ENCODE measurements at regions not wholly inside any gene's neighbourhood (a gene's known extent, or its start where the extent isn't known, plus 50 kb on each side); places are given as distances from the start of the nearest gene placed in this dataset.

- no peak overlapping the region for H3K4me3 ChIP-seq
- DNase-seq, result no peak
- no peaks in the 10 kb centered on the region for H3K9me3 ChIP-seq
- TF ChIP-seq POLR2A (IDR thresholded peaks at IDR 0.05) (no peak), CTCF (IDR thresholded peaks at IDR 0.05 in 4 of 5, conservative IDR thresholded peaks at IDR 0.05 in 1 of 5) (no peak)
- no peaks in the 10 kb centered on the region for H3K4me1 ChIP-seq
- no peaks in the 10 kb centered on the region for H3K27me3 ChIP-seq
- no peak for ATAC-seq
- intact Hi-C loops (cut with DNase I; ENCODE audit: low total_unique reads) (no loop called here), in situ Hi-C loops (cut with MboI; ENCODE audit: low sequenced_read_pairs in 4 of 4) (no loop called here)
- H3K27ac ChIP-seq, result no peak overlapping the region
- no peaks in the 10 kb centered on the region for H3K36me3 ChIP-seq
Measured at GRCh38 chr2:62338111-62338510, 142.2 kb downstream of the B3GNT2 start.

DNA sequence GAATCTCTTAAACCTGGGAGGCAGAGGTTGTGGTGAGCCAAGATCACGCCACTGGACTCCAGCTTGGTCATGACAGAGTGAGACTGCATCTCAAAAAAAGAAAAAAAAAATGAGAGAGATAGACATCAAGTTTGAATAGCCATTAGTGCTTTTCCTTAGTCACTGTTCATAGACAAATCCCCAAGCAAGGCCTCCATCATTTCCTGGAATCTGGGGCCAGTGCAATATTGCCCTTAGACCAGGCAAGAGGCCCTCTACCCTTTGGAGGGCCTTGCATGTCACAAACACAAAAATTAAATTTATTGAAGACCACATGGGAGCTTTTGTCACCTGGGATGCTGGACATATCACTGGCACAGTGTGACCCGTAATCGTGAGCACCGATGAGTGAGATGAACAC is 141.5 kb downstream of the B3GNT2 start:
- no peaks in the 10 kb centered on the region for H3K36me3 ChIP-seq
- in situ Hi-C loops (cut with MboI; ENCODE audit: low sequenced_read_pairs in 4 of 4) (no loop called here), intact Hi-C loops (cut with DNase I; ENCODE audit: low total_unique reads) (no loop called here)
- TF ChIP-seq CTCF (IDR thresholded peaks at IDR 0.05 in 4 of 5, conservative IDR thresholded peaks at IDR 0.05 in 1 of 5), result no peak
- TF ChIP-seq POLR2A (IDR thresholded peaks at IDR 0.05), result no peak
- no peak overlapping the region for H3K4me3 ChIP-seq
- no peak overlapping the region for H3K27ac ChIP-seq
- no peaks in the 10 kb centered on the region for H3K27me3 ChIP-seq
- ATAC-seq, result no peak
- H3K4me1 ChIP-seq, result no peaks in the 10 kb centered on the region
- no peaks in the 10 kb centered on the region for H3K9me3 ChIP-seq
- no peak for DNase-seq

DNA sequence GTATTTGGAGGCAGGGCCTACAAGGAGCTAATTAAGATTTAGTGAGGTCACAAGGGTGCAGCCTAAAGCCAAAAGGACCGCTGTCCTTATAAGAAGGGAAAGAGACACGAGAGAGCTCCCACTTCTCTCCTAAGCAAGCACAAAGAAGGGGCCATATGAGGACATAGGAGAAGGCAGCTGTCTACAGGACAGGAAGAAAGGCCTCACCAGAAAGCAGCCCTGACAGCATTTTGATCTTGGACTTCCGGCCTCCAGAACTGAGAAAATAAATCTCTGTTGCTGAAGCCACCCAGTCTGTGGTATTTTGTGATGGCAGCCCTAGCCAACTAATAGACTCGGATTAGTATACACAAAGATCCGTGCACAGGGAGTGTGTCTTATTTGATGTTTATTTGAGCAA is 139.7 kb downstream of the B3GNT2 start:
- ATAC-seq (no peak), DNase-seq (no peak)
- in situ Hi-C loops (cut with MboI; ENCODE audit: low sequenced_read_pairs in 4 of 4), result no loop called here
- no peaks in the 10 kb centered on the region for H3K4me1 ChIP-seq
- no peaks in the 10 kb centered on the region for H3K27me3 ChIP-seq
- H3K9me3 ChIP-seq, result no peaks in the 10 kb centered on the region
- no peak overlapping the region for H3K4me3 ChIP-seq
- TF ChIP-seq POLR2A (IDR thresholded peaks at IDR 0.05) (no peak), CTCF (IDR thresholded peaks at IDR 0.05 in 4 of 5, conservative IDR thresholded peaks at IDR 0.05 in 1 of 5) (no peak)
- no peak overlapping the region for H3K27ac ChIP-seq
- no peaks in the 10 kb centered on the region for H3K36me3 ChIP-seq
- intact Hi-C loops (cut with DNase I; ENCODE audit: low total_unique reads), result no loop called here

DNA sequence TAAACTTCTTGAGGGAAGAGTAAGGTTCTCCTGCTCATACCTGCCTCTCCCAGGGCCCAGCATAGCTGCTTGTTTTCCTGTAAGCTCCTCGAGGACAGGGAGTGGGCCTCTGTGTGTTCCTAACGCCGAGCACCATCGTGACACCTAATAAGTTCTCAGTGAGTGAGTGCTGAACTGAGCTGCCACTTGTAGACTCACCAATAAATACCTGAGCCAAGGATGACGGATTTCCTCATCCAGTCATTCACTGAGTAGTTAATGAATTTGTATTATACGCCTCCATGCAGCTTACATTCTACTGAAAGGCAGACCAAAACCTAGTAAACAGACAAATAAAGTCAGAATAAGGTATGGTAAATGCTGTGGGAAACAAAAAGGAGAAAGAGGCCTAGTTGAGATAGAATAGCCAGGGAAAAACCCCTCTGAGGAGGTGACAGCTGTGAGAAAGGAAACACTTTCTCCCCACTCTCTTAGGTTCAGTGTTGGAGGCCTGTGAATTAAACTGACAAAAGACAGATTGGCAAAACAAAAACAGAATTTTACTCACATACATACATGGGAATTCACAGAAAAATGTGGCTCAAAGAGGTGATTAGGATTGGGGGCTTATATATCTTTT is 138.6 kb downstream of the B3GNT2 start:
- H3K27ac ChIP-seq, result no peak overlapping the region
- no peaks in the 10 kb centered on the region for H3K27me3 ChIP-seq
- H3K4me3 ChIP-seq, result no peak overlapping the region
- no peaks in the 10 kb centered on the region for H3K9me3 ChIP-seq
- in situ Hi-C loops (cut with MboI; ENCODE audit: low sequenced_read_pairs in 4 of 4) (no loop called here), intact Hi-C loops (cut with DNase I; ENCODE audit: low total_unique reads) (no loop called here)
- H3K4me1 ChIP-seq, result no peaks in the 10 kb centered on the region
- H3K36me3 ChIP-seq, result no peaks in the 10 kb centered on the region
- ATAC-seq, result no peak
- no peak for DNase-seq
- TF ChIP-seq CTCF (IDR thresholded peaks at IDR 0.05 in 4 of 5, conservative IDR thresholded peaks at IDR 0.05 in 1 of 5) (no peak), POLR2A (IDR thresholded peaks at IDR 0.05) (no peak)

DNA sequence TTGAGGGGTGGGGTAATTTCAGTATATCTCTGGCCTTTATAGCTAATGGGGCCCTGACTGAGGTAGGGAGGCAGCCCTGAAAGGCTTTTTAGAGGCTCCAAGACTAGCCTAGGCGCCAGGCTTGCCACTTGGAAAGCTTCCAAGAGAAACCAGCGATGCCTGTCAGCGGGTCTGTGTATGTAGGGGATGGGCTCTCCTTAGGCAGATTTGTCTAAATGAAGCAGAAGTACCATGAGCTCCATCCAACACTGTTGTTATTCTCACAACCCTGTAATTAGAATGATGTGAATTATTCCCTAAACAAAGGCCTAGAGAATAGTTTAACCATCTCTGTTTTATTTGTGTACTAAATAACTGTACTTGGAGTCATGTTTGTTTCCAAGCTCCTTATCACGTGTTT is 138.1 kb downstream of the B3GNT2 start:
- ATAC-seq (no peak), DNase-seq (no peak)
- no peaks in the 10 kb centered on the region for H3K36me3 ChIP-seq
- no peak overlapping the region for H3K27ac ChIP-seq
- intact Hi-C loops (cut with DNase I; ENCODE audit: low total_unique reads) (no loop called here), in situ Hi-C loops (cut with MboI; ENCODE audit: low sequenced_read_pairs in 4 of 4) (no loop called here)
- no peaks in the 10 kb centered on the region for H3K27me3 ChIP-seq
- no peaks in the 10 kb centered on the region for H3K9me3 ChIP-seq
- no peaks in the 10 kb centered on the region for H3K4me1 ChIP-seq
- no peak overlapping the region for H3K4me3 ChIP-seq
- TF ChIP-seq CTCF (IDR thresholded peaks at IDR 0.05 in 4 of 5, conservative IDR thresholded peaks at IDR 0.05 in 1 of 5), result no peak
- TF ChIP-seq POLR2A (IDR thresholded peaks at IDR 0.05), result no peak

All from gastrocnemius medialis (tissue), 4 donors.